ENCODE measurements at regions not wholly inside any gene's neighbourhood (a gene's known extent, or its start where the extent isn't known, plus 50 kb on each side); places are given as distances from the start of the nearest gene placed in this dataset.

DNA sequence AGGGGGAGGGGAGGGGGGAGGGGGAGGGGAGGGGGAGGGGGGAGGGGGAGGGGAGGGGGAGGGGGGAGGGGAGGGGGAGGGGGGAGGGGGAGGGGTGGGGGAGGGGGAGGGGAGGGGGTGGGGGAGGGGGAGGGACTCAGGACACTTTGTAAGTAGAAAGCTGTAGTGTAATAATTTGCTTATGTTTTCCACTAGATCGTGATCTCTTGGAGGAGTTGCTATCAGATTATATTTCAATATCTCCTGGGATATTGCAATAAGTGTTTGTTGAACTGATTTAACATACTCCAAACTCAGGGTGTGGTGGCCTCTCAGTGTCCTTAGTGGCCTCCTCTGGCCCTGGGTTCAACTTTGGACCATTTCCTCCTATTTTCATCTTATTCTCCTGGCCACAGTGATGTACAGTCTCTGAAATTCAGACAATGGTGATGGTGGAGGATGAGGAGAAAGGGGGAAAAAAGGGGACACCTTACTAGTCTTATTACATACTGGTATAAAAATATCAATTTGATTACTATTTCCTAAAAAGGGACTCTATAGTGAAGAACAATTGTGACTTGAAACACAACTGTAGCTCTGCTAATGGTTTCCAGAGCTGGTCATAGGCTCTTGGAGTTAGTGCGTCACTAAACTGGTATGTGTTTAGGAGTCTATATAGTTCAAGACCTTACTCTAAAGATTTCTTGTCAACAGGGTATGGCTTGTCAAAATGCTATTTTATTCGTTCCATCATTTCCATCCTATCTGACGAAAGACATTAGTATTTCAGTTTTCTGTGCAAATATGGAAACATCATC, 89.6 kb downstream of the DDX1 start:
- DNase-seq (ENCODE audit: low read depth, low spot score): no peak
- POLR2A ChIA-PET: no interaction called here
- H3K27ac ChIP-seq (ENCODE audit: low read depth, low read length): no peak overlapping the region
- TF ChIP-seq, protein P1, sequence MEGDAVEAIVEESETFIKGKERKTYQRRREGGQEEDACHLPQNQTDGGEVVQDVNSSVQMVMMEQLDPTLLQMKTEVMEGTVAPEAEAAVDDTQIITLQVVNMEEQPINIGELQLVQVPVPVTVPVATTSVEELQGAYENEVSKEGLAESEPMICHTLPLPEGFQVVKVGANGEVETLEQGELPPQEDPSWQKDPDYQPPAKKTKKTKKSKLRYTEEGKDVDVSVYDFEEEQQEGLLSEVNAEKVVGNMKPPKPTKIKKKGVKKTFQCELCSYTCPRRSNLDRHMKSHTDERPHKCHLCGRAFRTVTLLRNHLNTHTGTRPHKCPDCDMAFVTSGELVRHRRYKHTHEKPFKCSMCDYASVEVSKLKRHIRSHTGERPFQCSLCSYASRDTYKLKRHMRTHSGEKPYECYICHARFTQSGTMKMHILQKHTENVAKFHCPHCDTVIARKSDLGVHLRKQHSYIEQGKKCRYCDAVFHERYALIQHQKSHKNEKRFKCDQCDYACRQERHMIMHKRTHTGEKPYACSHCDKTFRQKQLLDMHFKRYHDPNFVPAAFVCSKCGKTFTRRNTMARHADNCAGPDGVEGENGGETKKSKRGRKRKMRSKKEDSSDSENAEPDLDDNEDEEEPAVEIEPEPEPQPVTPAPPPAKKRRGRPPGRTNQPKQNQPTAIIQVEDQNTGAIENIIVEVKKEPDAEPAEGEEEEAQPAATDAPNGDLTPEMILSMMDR (IDR thresholded peaks at IDR 0.05; ENCODE audit: low read depth, low read length): no peak
- no peak overlapping the region for H3K4me3 ChIP-seq (ENCODE audit: low read depth, low read length)
- no peaks in the 10 kb centered on the region; the same call in 1 of the 2 replicates for H3K9me3 ChIP-seq (ENCODE audit: control insufficient read depth, insufficient read depth, low read length)
- CTCF ChIA-PET: no interaction called here
- H3K27me3 ChIP-seq (ENCODE audit: control insufficient read depth, insufficient read depth, low read length): no peaks in the 10 kb centered on the region

DNA sequence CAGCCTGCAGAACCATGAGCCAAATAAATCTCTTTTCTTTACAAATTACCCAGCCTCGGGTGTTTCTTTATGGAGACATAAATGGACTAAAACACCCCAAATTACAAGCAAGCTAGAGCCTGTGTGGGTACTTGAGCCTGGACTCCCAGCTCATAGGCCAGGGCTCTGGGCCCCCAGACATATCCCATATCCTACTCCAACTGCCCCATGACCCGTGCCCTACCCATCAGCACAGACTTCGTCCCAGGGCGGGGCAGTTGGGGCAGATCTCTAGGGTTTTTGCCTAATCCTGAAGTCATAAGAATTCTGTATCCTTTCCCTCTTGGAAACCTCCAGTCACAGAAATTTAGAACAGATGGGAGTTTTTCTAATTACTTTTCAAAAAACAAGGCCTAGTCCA, 90.7 kb downstream of the DDX1 start:
- ChIA-PET POLR2A (no interaction called here), CTCF (no interaction called here)
- TF ChIP-seq, protein P1 (IDR thresholded peaks at IDR 0.05; ENCODE audit: low read depth, low read length): no peak
- H3K4me3 ChIP-seq (ENCODE audit: low read depth, low read length): no peak overlapping the region
- no peak overlapping the region for H3K27ac ChIP-seq (ENCODE audit: low read depth, low read length)
- no peaks in the 10 kb centered on the region; the same call in 1 of the 2 replicates for H3K9me3 ChIP-seq (ENCODE audit: control insufficient read depth, insufficient read depth, low read length)
- no peaks in the 10 kb centered on the region for H3K27me3 ChIP-seq (ENCODE audit: control insufficient read depth, insufficient read depth, low read length)
- no peak for DNase-seq (ENCODE audit: low read depth, low spot score)

DNA sequence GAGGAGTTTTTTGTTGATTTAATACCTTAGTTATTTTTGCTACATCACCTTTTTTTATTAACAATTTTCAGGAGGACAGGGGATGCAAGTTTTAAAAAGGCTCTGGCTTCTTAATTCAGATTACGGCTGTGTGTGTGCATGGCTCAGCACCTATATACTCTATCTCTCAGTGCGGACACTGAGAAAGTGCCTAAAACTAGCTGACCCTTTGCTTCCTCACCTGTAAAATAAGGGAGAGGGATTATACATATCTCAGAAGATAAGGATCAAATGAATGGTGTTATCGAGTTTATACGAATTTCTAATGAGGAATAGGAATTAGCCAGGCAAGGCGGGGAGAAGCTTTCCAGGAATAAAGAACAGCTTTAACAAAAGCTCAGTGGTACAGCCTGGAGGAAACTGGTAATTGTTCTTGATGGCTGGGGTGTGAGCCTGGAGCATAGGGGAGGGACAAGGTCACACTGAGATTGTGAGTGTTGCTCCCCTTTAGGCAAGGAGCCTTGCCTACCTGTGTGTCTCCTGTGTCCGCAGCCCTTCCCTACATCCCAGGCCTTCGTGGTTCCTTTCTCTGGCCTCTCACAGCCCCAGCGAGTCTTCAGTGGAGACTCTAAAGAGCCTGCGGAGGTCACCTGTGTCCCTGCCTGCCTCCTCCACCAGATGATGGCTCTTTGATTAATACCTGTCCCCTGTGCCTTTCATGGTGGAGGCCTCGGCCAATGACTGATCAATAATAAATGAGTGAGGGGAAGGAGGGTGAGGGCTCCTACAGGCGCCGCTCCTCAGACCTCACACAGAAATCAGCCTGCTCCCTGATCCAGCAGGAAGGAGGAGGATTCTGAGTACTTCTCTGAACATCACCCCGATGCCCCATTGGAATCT, 92.7 kb downstream of the DDX1 start:
- no peak overlapping the region for H3K27ac ChIP-seq (ENCODE audit: low read depth, low read length)
- TF ChIP-seq, protein P1 (IDR thresholded peaks at IDR 0.05; ENCODE audit: low read depth, low read length): no peak
- no peak overlapping the region for H3K4me3 ChIP-seq (ENCODE audit: low read depth, low read length)
- POLR2A ChIA-PET: no interaction called here
- H3K9me3 ChIP-seq (ENCODE audit: control insufficient read depth, insufficient read depth, low read length): no peaks in the 10 kb centered on the region; the same call in 1 of the 2 replicates
- H3K27me3 ChIP-seq (ENCODE audit: control insufficient read depth, insufficient read depth, low read length): no peaks in the 10 kb centered on the region
- DNase-seq (ENCODE audit: low read depth, low spot score): no peak
- CTCF ChIA-PET: no interaction called here

DNA sequence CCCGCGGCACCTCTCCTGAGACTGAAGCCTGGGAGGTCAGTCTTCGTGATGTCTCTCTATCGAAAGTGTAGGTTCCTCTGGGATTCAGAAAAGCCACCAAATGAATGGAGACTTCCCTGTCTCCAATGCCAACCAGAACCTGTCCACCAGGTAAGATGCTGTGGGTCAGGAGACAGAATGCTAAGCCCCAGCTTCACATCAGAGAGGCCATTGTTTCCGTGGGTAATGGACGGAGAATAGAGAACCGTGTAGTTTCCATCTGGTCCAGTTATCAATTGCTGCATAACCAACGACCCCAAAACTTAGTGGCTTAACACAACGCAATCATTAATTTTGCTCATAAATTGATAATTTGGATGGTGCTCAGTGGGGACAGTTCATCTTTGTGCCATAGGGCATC, 93.5 kb downstream of the DDX1 start:
- no peaks in the 10 kb centered on the region for H3K27me3 ChIP-seq (ENCODE audit: control insufficient read depth, insufficient read depth, low read length)
- no peak overlapping the region for H3K4me3 ChIP-seq (ENCODE audit: low read depth, low read length)
- CTCF ChIA-PET: no interaction called here
- POLR2A ChIA-PET: no interaction called here
- H3K27ac ChIP-seq (ENCODE audit: low read depth, low read length): no peak overlapping the region
- no peaks in the 10 kb centered on the region; the same call in 1 of the 2 replicates for H3K9me3 ChIP-seq (ENCODE audit: control insufficient read depth, insufficient read depth, low read length)
- DNase-seq (ENCODE audit: low read depth, low spot score): no peak
- TF ChIP-seq, protein P1 (IDR thresholded peaks at IDR 0.05; ENCODE audit: low read depth, low read length): no peak

DNA sequence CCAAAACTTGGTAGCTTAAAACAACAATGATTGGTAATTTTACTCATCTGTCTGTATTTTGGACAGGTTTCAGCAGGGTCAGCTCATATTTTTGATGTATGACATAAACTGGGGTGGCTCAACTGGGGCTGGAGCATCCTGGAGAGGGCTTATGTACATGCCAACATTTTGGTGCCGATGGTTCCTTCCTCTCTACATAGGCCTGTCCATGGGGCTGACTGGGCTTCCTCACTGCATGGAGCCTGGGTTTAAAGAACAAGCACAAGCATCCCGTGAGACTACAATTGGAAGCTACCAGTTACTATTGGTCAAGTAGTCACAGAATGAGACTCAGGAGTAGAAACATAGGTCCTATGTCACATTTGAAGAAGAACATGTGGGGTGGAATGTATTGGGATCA, 95.0 kb downstream of the DDX1 start:
- ChIA-PET CTCF (no interaction called here), POLR2A (no interaction called here)
- TF ChIP-seq, protein P1 (IDR thresholded peaks at IDR 0.05; ENCODE audit: low read depth, low read length): no peak
- Histone ChIP-seq H3K4me3 (ENCODE audit: low read depth, low read length) (no peak overlapping the region), H3K27me3 (ENCODE audit: control insufficient read depth, insufficient read depth, low read length) (no peaks in the 10 kb centered on the region), H3K9me3 (ENCODE audit: control insufficient read depth, insufficient read depth, low read length) (peaks cover 7% of the 10 kb centered on the region; the same call in 1 of the 2 replicates), H3K27ac (ENCODE audit: low read depth, low read length) (no peak overlapping the region)
- no peak for DNase-seq (ENCODE audit: low read depth, low spot score)

Measured in AG04450 (cell line).